ENCODE measurements at regions not wholly inside any gene's neighbourhood (a gene's known extent, or its start where the extent isn't known, plus 50 kb on each side); places are given as distances from the start of the nearest gene placed in this dataset.

DNA sequence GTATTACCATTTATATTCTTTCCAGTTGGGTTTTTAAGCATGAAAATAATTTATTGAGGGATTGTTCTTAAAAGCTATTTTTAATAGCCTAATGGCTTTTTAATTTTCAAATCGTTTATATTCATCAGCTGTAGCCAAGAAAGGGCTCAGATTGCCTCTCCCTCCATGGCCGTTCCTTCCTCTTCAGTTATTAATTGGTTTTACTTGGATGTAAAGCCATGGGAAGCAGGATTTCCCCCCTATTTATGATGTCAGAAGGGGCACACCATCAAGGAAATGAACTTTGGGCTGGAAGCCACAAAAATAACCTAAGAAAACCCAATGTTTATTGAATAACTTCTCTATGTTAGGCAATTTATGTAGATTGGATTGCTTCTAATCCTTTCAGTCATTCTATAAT is 656.3 kb downstream of the TYW1 start:
- no peak overlapping the region for H3K27ac ChIP-seq (ENCODE audit: low read depth in 2 of 2, low read length in 2 of 2)
- H3K27me3 ChIP-seq (ENCODE audit: control insufficient read depth, insufficient read depth, low read length), result no peaks in the 10 kb centered on the region
- TF ChIP-seq, protein P1, sequence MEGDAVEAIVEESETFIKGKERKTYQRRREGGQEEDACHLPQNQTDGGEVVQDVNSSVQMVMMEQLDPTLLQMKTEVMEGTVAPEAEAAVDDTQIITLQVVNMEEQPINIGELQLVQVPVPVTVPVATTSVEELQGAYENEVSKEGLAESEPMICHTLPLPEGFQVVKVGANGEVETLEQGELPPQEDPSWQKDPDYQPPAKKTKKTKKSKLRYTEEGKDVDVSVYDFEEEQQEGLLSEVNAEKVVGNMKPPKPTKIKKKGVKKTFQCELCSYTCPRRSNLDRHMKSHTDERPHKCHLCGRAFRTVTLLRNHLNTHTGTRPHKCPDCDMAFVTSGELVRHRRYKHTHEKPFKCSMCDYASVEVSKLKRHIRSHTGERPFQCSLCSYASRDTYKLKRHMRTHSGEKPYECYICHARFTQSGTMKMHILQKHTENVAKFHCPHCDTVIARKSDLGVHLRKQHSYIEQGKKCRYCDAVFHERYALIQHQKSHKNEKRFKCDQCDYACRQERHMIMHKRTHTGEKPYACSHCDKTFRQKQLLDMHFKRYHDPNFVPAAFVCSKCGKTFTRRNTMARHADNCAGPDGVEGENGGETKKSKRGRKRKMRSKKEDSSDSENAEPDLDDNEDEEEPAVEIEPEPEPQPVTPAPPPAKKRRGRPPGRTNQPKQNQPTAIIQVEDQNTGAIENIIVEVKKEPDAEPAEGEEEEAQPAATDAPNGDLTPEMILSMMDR (IDR thresholded peaks at IDR 0.05; ENCODE audit: borderline replicate concordance, extremely low read depth, insufficient read depth), result no peak
- no peak for FAIRE-seq
- intact Hi-C loops (cut with DNase I), result no loop called here
- no peak overlapping the region for H3K9ac ChIP-seq (ENCODE audit: low read length in 3 of 3)
- no peaks in the 10 kb centered on the region for H3K36me3 ChIP-seq (ENCODE audit: control insufficient read depth in 2 of 3, insufficient read depth in 3 of 3, low read length in 3 of 3)
- H3K4me3 ChIP-seq (ENCODE audit: low read length in 3 of 3), result no peak overlapping the region
- no peaks in the 10 kb centered on the region for H3K9me3 ChIP-seq (ENCODE audit: control insufficient read depth in 2 of 3, insufficient read depth in 1 of 3, low read length in 3 of 3)
- no peak for DNase-seq
- no peaks in the 10 kb centered on the region for H3K4me1 ChIP-seq (ENCODE audit: control insufficient read depth in 2 of 3, insufficient read depth in 2 of 3, low read depth in 1 of 3, low read length in 3 of 3)

GRCh38 chr7:67653856-67654454 is 657.3 kb downstream of the TYW1 start:
- Histone ChIP-seq H3K9me3 (ENCODE audit: control insufficient read depth in 2 of 3, insufficient read depth in 1 of 3, low read length in 3 of 3) (no peaks in the 10 kb centered on the region), H3K36me3 (ENCODE audit: control insufficient read depth in 2 of 3, insufficient read depth in 3 of 3, low read length in 3 of 3) (no peaks in the 10 kb centered on the region), H3K27ac (ENCODE audit: low read depth in 2 of 2, low read length in 2 of 2) (no peak overlapping the region), H3K9ac (ENCODE audit: low read length in 3 of 3) (no peak overlapping the region), H3K4me1 (ENCODE audit: control insufficient read depth in 2 of 3, insufficient read depth in 2 of 3, low read depth in 1 of 3, low read length in 3 of 3) (no peaks in the 10 kb centered on the region), H3K27me3 (ENCODE audit: control insufficient read depth, insufficient read depth, low read length) (no peaks in the 10 kb centered on the region), H3K4me3 (ENCODE audit: low read length in 3 of 3) (no peak overlapping the region)
- peak in 1 of 5 donors; percentile 22 for DNase-seq
- FAIRE-seq, result no peak
- intact Hi-C loops (cut with DNase I), result no loop called here
- TF ChIP-seq, protein P1 (IDR thresholded peaks at IDR 0.05; ENCODE audit: borderline replicate concordance, extremely low read depth, insufficient read depth), result no peak

- intact Hi-C loops (cut with DNase I), result no loop called here
- H3K4me3 ChIP-seq (ENCODE audit: low read length in 3 of 3), result no peak overlapping the region
- FAIRE-seq (no peak), DNase-seq (no peak)
- H3K36me3 ChIP-seq (ENCODE audit: control insufficient read depth in 2 of 3, insufficient read depth in 3 of 3, low read length in 3 of 3), result no peaks in the 10 kb centered on the region
- H3K9ac ChIP-seq (ENCODE audit: low read length in 3 of 3), result no peak overlapping the region
- H3K4me1 ChIP-seq (ENCODE audit: control insufficient read depth in 2 of 3, insufficient read depth in 2 of 3, low read depth in 1 of 3, low read length in 3 of 3), result no peaks in the 10 kb centered on the region
- TF ChIP-seq, protein P1 (IDR thresholded peaks at IDR 0.05; ENCODE audit: borderline replicate concordance, extremely low read depth, insufficient read depth), result no peak
- no peak overlapping the region for H3K27ac ChIP-seq (ENCODE audit: low read depth in 2 of 2, low read length in 2 of 2)
- H3K27me3 ChIP-seq (ENCODE audit: control insufficient read depth, insufficient read depth, low read length), result no peaks in the 10 kb centered on the region
- no peaks in the 10 kb centered on the region for H3K9me3 ChIP-seq (ENCODE audit: control insufficient read depth in 2 of 3, insufficient read depth in 1 of 3, low read length in 3 of 3)
These were observed 658.0 kb downstream of the TYW1 start for GRCh38 chr7:67654642-67655041.

DNA sequence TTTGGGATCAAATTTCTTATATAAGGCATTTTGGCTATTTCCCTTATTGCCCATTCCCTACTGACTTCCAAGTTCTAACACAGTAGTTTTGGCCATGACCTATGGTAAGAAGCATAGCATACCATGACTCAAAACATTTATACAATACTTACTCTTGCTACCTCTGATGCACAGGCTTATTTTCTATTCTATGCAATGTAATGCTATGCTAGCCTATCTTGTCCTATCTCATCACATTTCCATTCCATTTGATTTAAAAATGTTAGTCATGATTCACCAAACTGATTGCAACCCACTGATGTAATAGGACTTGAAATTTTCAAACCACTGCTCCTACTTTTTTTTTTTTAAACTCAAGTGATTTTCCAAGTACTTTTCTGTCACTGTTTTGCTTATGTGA is 658.5 kb downstream of the TYW1 start:
- FAIRE-seq (no peak), DNase-seq (no peak)
- H3K4me3 ChIP-seq (ENCODE audit: low read length in 3 of 3), result no peak overlapping the region
- no peaks in the 10 kb centered on the region for H3K4me1 ChIP-seq (ENCODE audit: control insufficient read depth in 2 of 3, insufficient read depth in 2 of 3, low read depth in 1 of 3, low read length in 3 of 3)
- no peaks in the 10 kb centered on the region for H3K27me3 ChIP-seq (ENCODE audit: control insufficient read depth, insufficient read depth, low read length)
- intact Hi-C loops (cut with DNase I), result no loop called here
- no peak overlapping the region for H3K9ac ChIP-seq (ENCODE audit: low read length in 3 of 3)
- TF ChIP-seq, protein P1 (IDR thresholded peaks at IDR 0.05; ENCODE audit: borderline replicate concordance, extremely low read depth, insufficient read depth), result no peak
- no peak overlapping the region for H3K27ac ChIP-seq (ENCODE audit: low read depth in 2 of 2, low read length in 2 of 2)
- no peaks in the 10 kb centered on the region for H3K9me3 ChIP-seq (ENCODE audit: control insufficient read depth in 2 of 3, insufficient read depth in 1 of 3, low read length in 3 of 3)
- no peaks in the 10 kb centered on the region for H3K36me3 ChIP-seq (ENCODE audit: control insufficient read depth in 2 of 3, insufficient read depth in 3 of 3, low read length in 3 of 3)

Data from kidney (tissue), 13 donors.